Suprapubic skin (tissue), 3 donors: ENCODE measurements at regions not wholly inside any gene's neighbourhood (a gene's known extent, or its start where the extent isn't known, plus 50 kb on each side); places are given as distances from the start of the nearest gene placed in this dataset.

Source experiments
- CTCF ChIP-seq, 2 donors: fragments of 200-600 bp in 1 of 2; fragments of 450-650 bp in 1 of 2; sonication (generic) in 1 of 2; IDR thresholded peaks; one replicate each; pipeline ENCODE4 v1.5.1; 2016 to 2019; ENCODE audit warnings: antibody characterized with exemption in 2 of 2, mild to moderate bottlenecking in 1 of 2, moderate library complexity in 1 of 2
- EP300 ChIP-seq: sonication (generic); formaldehyde crosslinking; IDR thresholded peaks from one replicate; pipeline ENCODE4 v1.6.1; 2017; ENCODE audit warnings: antibody characterized with exemption

DNA sequence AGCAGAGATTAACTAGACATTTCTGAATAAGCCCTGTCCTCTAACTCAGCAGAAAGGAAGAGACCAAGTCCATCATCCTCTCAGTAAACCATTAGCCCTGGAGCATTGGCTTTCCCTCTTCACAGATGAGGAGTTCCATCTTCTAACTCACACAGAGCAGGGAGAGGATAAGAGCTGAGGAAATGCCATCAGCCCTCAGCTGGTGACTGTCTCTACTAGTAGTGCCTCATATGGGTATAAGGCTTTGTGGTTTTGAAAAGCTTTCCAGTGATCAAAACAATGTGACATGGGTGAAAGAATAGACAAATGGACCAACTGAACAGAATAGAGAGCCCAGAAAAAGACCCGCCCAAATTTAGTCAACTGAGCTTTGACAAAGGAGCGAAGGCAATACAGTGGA, 197.2 kb upstream of the NUDT4 start:
- TF ChIP-seq CTCF (IDR thresholded peaks at IDR 0.05) (no peak), EP300 (no peak)
